Ascending aorta (tissue), 2 donors: ENCODE measurements at regions not wholly inside any gene's neighbourhood (a gene's known extent, or its start where the extent isn't known, plus 50 kb on each side); places are given as distances from the start of the nearest gene placed in this dataset.

ENCODE experiments used
- DNase-seq, 2 donors: peaks; one replicate each; pipeline ENCODE4 v3.0.0-alpha.2; 2019; ENCODE audit warnings: low spot score in 2 of 2
- H3K27ac ChIP-seq, 2 donors: fragments of 200-600 bp; sonication (generic); one replicate each; pipeline ENCODE4 v1.5.1; 2016 to 2017; ENCODE audit warnings: mild to moderate bottlenecking in 1 of 2
- H3K27me3 ChIP-seq: fragments of 200-600 bp; sonication (generic); one replicate; pipeline ENCODE4 v1.5.1; 2017
- H3K36me3 ChIP-seq, 2 donors: fragments of 200-600 bp; sonication (generic); one replicate each; pipeline ENCODE4 v1.5.1; 2016
- H3K4me1 ChIP-seq, 2 donors: fragments of 200-600 bp; sonication (generic); one replicate each; pipeline ENCODE4 v1.5.1; 2016 to 2017; ENCODE audit warnings: mild to moderate bottlenecking in 1 of 2
- H3K4me3 ChIP-seq, 2 donors: fragments of 200-600 bp; sonication (generic); one replicate each; pipeline ENCODE4 v1.5.1; 2016 to 2017; ENCODE audit warnings: mild to moderate bottlenecking in 1 of 2
- H3K9me3 ChIP-seq, 2 donors: fragments of 200-600 bp; sonication (generic); one replicate each; pipeline ENCODE4 v1.5.1; 2016
- intact Hi-C: fragments of 100-400 bp; cut with DNase I; formaldehyde crosslinking; loops from one replicate; pipeline ENCODE4 v1.15.1; 2023
- TF ChIP-seq, protein P1 (sequence below), 3 experiments: fragments of 200-600 bp in 2 of 3; fragments of 450-650 bp in 1 of 3; sonication (generic) in 2 of 3; IDR thresholded peaks; one replicate each; pipeline ENCODE4 v1.5.1; 2016 to 2019; ENCODE audit warnings: antibody characterized with exemption in 3 of 3, mild to moderate bottlenecking in 1 of 3, moderate library complexity in 1 of 3

- Histone ChIP-seq H3K27me3 (no peaks in the 10 kb centered on the region), H3K36me3 (peaks cover 0 to 3% of the 10 kb centered on the region in 2 donors), H3K9me3 (no peaks in the 10 kb centered on the region), H3K4me3 (no peak overlapping the region), H3K27ac (peak overlapping the region; percentile 79 to 81), H3K4me1 (peaks cover 32 to 50% of the 10 kb centered on the region in 2 donors)
- DNase-seq = peak; percentile 90 to 98
- intact Hi-C loops = loop anchor here (1.0 to 10.0 kb wide), 7 partner anchors 21 to 529 kb away; partner anchors contain the start of gene TNRC6C
- TF ChIP-seq, protein P1, sequence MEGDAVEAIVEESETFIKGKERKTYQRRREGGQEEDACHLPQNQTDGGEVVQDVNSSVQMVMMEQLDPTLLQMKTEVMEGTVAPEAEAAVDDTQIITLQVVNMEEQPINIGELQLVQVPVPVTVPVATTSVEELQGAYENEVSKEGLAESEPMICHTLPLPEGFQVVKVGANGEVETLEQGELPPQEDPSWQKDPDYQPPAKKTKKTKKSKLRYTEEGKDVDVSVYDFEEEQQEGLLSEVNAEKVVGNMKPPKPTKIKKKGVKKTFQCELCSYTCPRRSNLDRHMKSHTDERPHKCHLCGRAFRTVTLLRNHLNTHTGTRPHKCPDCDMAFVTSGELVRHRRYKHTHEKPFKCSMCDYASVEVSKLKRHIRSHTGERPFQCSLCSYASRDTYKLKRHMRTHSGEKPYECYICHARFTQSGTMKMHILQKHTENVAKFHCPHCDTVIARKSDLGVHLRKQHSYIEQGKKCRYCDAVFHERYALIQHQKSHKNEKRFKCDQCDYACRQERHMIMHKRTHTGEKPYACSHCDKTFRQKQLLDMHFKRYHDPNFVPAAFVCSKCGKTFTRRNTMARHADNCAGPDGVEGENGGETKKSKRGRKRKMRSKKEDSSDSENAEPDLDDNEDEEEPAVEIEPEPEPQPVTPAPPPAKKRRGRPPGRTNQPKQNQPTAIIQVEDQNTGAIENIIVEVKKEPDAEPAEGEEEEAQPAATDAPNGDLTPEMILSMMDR (IDR thresholded peaks at IDR 0.05) = peak; percentile 85 to 93 (median 85)
These were observed 289.4 kb downstream of the SEC14L1 start for GRCh38 chr17:77429969-77430752.

GRCh38 chr17:77432034-77432661 is 291.4 kb downstream of the SEC14L1 start:
- Histone ChIP-seq H3K4me3 (no peak overlapping the region), H3K9me3 (no peaks in the 10 kb centered on the region), H3K36me3 (peaks cover 0 to 4% of the 10 kb centered on the region in 2 donors), H3K4me1 (peaks cover 36 to 53% of the 10 kb centered on the region in 2 donors), H3K27ac (no peak overlapping the region), H3K27me3 (no peaks in the 10 kb centered on the region)
- intact Hi-C loops = no loop called here
- TF ChIP-seq, protein P1 (IDR thresholded peaks at IDR 0.05) = no peak
- no peak for DNase-seq

DNA sequence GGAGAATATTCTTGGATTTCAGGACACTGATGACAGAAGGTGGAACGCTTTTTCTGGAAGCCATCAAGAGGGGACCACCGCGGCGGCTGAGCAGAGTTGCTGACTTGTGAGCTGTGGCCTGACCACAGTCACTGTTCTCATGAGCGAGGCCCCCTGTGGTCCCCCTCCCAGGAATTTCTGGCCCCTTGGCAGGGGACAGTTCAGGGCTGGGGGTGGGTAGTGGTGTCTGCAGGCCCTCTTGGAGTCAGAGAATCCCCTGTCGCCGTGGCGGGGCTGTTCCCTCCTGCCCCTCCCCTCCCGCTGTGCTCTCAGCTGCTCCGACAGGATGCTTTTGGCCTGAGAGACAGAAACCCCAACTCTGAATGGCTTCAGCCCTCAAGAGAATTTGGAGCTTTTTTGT is 292.0 kb downstream of the SEC14L1 start:
- intact Hi-C loops = no loop called here
- no peaks in the 10 kb centered on the region for H3K27me3 ChIP-seq
- H3K9me3 ChIP-seq = no peaks in the 10 kb centered on the region
- no peak overlapping the region for H3K4me3 ChIP-seq
- peaks cover 0 to 4% of the 10 kb centered on the region in 2 donors for H3K36me3 ChIP-seq
- DNase-seq = no peak
- H3K4me1 ChIP-seq = peaks cover 31 to 53% of the 10 kb centered on the region in 2 donors
- TF ChIP-seq, protein P1 (IDR thresholded peaks at IDR 0.05) = no peak
- H3K27ac ChIP-seq = no peak overlapping the region

- no peak for DNase-seq
- no peak overlapping the region for H3K27ac ChIP-seq
- intact Hi-C loops = no loop called here
- H3K4me3 ChIP-seq = no peak overlapping the region
- peaks cover 0 to 4% of the 10 kb centered on the region in 2 donors for H3K36me3 ChIP-seq
- TF ChIP-seq, protein P1 (IDR thresholded peaks at IDR 0.05) = no peak
- peaks cover 27 to 50% of the 10 kb centered on the region in 2 donors for H3K4me1 ChIP-seq
- H3K9me3 ChIP-seq = no peaks in the 10 kb centered on the region
- H3K27me3 ChIP-seq = no peaks in the 10 kb centered on the region
These were observed 292.8 kb downstream of the SEC14L1 start for GRCh38 chr17:77433385-77434135.

DNA sequence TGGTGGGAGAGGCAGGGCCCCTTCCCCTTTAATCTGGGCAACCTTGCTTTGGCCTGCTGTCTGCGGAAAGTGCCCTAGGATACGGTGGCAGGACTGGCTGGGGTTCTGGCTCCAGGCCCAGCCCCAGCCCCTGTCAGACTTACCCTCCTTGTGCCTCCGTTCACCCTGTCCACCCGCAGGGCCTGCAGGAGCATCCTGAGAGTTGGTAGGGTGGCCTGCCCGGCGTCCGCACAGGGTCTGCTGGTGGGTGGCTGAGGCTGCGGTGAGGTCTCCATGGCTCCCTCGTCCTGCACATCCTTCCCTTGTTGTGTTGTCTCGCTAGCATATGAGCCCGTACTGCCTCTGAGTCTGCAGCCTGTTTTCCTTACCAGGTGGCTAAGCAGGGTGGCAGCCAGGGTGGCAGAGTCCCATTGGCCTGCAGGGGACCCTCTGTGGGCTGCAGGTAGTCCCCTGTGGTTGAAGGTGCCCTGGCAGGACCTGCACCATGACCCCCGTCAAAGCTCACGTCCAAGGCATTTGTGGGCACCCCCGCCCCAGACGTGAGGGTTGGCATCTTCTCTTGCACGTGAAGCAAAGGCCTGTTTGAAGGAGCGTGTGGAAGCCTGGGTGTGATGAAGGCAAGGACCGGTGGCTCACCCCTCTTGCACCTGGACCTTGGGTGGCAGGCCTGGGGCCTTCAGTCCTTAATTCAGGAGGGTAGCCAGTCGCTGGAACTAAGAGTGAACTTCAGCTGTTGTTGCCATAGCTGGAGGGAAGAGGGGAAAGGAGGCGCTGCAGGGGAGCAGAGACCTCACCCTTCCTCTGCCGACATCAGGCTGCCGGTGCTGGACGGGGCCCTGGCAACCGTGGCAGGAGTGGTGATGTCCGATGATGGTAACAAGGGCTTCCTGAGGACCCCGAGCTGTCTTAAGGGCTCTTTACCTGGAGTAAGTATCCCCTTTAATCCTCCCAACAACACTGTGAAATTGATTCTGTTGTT is 293.7 kb downstream of the SEC14L1 start:
- H3K4me3 ChIP-seq = no peak overlapping the region
- TF ChIP-seq, protein P1 (IDR thresholded peaks at IDR 0.05) = no peak

More for the DNA sequence above, 293.7 kb downstream of the SEC14L1 start:
- Histone ChIP-seq H3K9me3 (no peaks in the 10 kb centered on the region), H3K4me1 (peaks cover 22 to 48% of the 10 kb centered on the region in 2 donors), H3K27me3 (no peaks in the 10 kb centered on the region), H3K27ac (no peak overlapping the region), H3K36me3 (peaks cover 0 to 4% of the 10 kb centered on the region in 2 donors)
- DNase-seq = no peak
- intact Hi-C loops = no loop called here
